H1 (cell line): ENCODE measurements at regions not wholly inside any gene's neighbourhood (a gene's known extent, or its start where the extent isn't known, plus 50 kb on each side); places are given as distances from the start of the nearest gene placed in this dataset.

Source experiments
- ASH2L ChIP-seq: fragments of 200-600, 300-600 bp; sonication (generic); IDR thresholded peaks from one replicate; pipeline ENCODE4 v1.7.1; 2017; ENCODE audit warnings: low read length
- CTCF ChIP-seq, 3 experiments: IDR thresholded peaks; 1 replicate in 2 of 3; 2 replicates in 1 of 3; pipeline versions ENCODE4 v1.5.1 to v1.6.1; 2011; ENCODE audit warnings: low read length in 3 of 3, mild to moderate bottlenecking in 3 of 3, inconsistent platforms in 2 of 3, low read depth in 1 of 3, moderate library complexity in 1 of 3; ENCODE audit not compliant: insufficient read depth in 1 of 3; ENCODE audit errors: control extremely low read depth in 1 of 3
- EP300 ChIP-seq, 2 experiments: IDR thresholded peaks; 1 replicate in 1 of 2; 2 replicates in 1 of 2; pipeline ENCODE4 v1.6.1; 2011 to 2012; ENCODE audit warnings: low read depth in 2 of 2, low read length in 2 of 2, mild to moderate bottlenecking in 2 of 2, borderline replicate concordance in 1 of 2, inconsistent platforms in 1 of 2, moderate library complexity in 1 of 2
- EZH2 ChIP-seq: fragments of 200-600 bp; sonication (generic); IDR thresholded peaks from 2 replicates; pipeline ENCODE4 v1.7.1; 2012; ENCODE audit warnings: low read depth, mild to moderate bottlenecking, moderate library complexity, low read length, inconsistent platforms; ENCODE audit not compliant: severe bottlenecking
- JUN ChIP-seq: IDR thresholded peaks from 2 replicates; pipeline ENCODE4 v1.6.1; 2011; ENCODE audit warnings: low read depth, mild to moderate bottlenecking, improper control_type of control experiment, low read length
- MAX ChIP-seq: IDR thresholded peaks from 2 replicates; pipeline ENCODE4 v1.6.1; 2012; ENCODE audit warnings: inconsistent platforms
- POLR2A ChIP-seq, 2 experiments: IDR thresholded peaks; 1 replicate in 1 of 2; 2 replicates in 1 of 2; pipeline ENCODE4 v1.6.1; 2011; ENCODE audit warnings: low read depth in 2 of 2, low read length in 2 of 2, mild to moderate bottlenecking in 2 of 2; ENCODE audit errors: control extremely low read depth in 1 of 2
- POLR2AphosphoS5 ChIP-seq: IDR thresholded peaks from 2 replicates; pipeline ENCODE4 v1.6.1; 2011; ENCODE audit warnings: low read depth, low read length
- RBBP5 ChIP-seq: IDR thresholded peaks from 2 replicates; pipeline ENCODE4 v1.7.1; 2012; ENCODE audit warnings: low read depth, mild to moderate bottlenecking, inconsistent platforms, low read length, moderate library complexity, borderline replicate concordance
- TAF7 ChIP-seq: optimal IDR thresholded peaks from 2 replicates; pipeline ENCODE3; 2011; ENCODE audit warnings: low read depth, mild to moderate bottlenecking, inconsistent platforms, low read length, moderate library complexity, borderline replicate concordance
- YY1 ChIP-seq: IDR thresholded peaks from 2 replicates; pipeline ENCODE4 v1.6.1; 2011; ENCODE audit warnings: low read depth, mild to moderate bottlenecking, low read length
- ZNF274 ChIP-seq: IDR thresholded peaks from 2 replicates; pipeline ENCODE4 v1.7.0; 2012; ENCODE audit warnings: low read length, borderline replicate concordance; ENCODE audit errors: extremely low read depth

GRCh38 chr2:220276741-220277444 lies 649.5 kb downstream of the SLC4A3 start:
- TF ChIP-seq CTCF (IDR thresholded peaks at IDR 0.05; ENCODE audit: control extremely low read depth in 1 of 3, insufficient read depth in 1 of 3, low read depth in 1 of 3, low read length in 3 of 3): no peak
- TF ChIP-seq ASH2L: no peak
- no peak for TF ChIP-seq MAX
- TF ChIP-seq ZNF274: no peak
- no peak for TF ChIP-seq POLR2A (IDR thresholded peaks at IDR 0.05; ENCODE audit: control extremely low read depth in 1 of 2, low read depth in 2 of 2, low read length in 2 of 2)
- TF ChIP-seq RBBP5: no peak
- no peak for TF ChIP-seq YY1
- TF ChIP-seq JUN: no peak
- TF ChIP-seq EZH2: no peak
- TF ChIP-seq EP300 (IDR thresholded peaks at IDR 0.05; ENCODE audit: borderline replicate concordance in 1 of 2, low read depth in 2 of 2, low read length in 2 of 2): no peak
- no peak for TF ChIP-seq TAF7
- no peak for TF ChIP-seq POLR2AphosphoS5
